ENCODE measurements at regions not wholly inside any gene's neighbourhood (a gene's known extent, or its start where the extent isn't known, plus 50 kb on each side); places are given as distances from the start of the nearest gene placed in this dataset.

GRCh38 chr3:59381282-59381681, 331.5 kb upstream of the CFAP20DC start:
- no peak for TF ChIP-seq CTCF (IDR thresholded peaks at IDR 0.05)
- DNase-seq (ENCODE audit: extremely low spot score, unreplicated experiment): no peak
- no peak overlapping the region for H3K4me3 Mint-ChIP-seq (ENCODE audit: unreplicated experiment)
- H3K36me3 Mint-ChIP-seq (ENCODE audit: unreplicated experiment): no peaks in the 10 kb centered on the region
- H3K27ac Mint-ChIP-seq (ENCODE audit: unreplicated experiment): no peak overlapping the region
- H3K27me3 Mint-ChIP-seq (ENCODE audit: unreplicated experiment): peaks cover 13% of the 10 kb centered on the region
- no peaks in the 10 kb centered on the region for H3K4me1 Mint-ChIP-seq (ENCODE audit: unreplicated experiment)
- no peaks in the 10 kb centered on the region for H3K9me3 Mint-ChIP-seq (ENCODE audit: unreplicated experiment)

DNA sequence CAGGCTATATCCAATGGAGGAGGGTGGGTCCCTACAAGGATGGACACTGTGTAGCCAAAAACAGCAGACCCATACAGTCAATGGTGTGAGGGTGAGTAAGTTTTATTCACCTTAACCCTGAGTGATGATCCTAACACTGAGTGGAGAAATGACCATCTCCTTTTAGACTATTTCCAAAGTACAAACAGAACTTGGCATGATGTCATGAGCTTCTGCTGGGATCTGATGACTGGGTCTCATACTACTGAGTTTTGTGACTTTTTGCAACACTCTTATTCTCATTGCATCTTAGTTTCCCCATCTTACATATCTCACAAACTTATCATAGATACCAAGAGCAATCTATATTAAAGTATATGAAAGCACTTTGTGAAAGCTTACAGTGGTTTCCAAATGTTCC, 330.3 kb upstream of the CFAP20DC start:
- no peaks in the 10 kb centered on the region for H3K4me1 Mint-ChIP-seq (ENCODE audit: unreplicated experiment)
- H3K36me3 Mint-ChIP-seq (ENCODE audit: unreplicated experiment): no peaks in the 10 kb centered on the region
- DNase-seq (ENCODE audit: extremely low spot score, unreplicated experiment): no peak
- TF ChIP-seq CTCF (IDR thresholded peaks at IDR 0.05): no peak
- H3K9me3 Mint-ChIP-seq (ENCODE audit: unreplicated experiment): no peaks in the 10 kb centered on the region
- peaks cover 13% of the 10 kb centered on the region for H3K27me3 Mint-ChIP-seq (ENCODE audit: unreplicated experiment)
- no peak overlapping the region for H3K27ac Mint-ChIP-seq (ENCODE audit: unreplicated experiment)
- no peak overlapping the region for H3K4me3 Mint-ChIP-seq (ENCODE audit: unreplicated experiment)

DNA sequence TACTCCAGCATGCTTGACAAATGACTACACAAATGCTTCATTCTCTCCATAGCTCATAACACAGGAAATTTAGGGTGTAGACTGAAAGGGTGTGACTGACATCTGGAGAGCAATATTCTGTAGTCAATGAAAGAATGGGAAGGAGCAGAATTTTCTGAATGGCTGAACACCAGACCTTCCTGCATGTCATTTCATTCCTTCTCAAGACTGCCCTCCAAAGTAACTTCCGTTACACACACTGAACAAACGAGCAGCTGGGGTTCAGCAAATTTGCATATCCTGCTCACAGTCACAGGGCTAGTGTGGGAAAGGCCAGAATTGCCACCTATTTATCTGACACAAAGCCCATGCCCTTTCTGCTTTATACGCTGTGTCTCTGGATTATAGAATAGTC, 325.0 kb upstream of the CFAP20DC start:
- H3K36me3 Mint-ChIP-seq (ENCODE audit: unreplicated experiment): no peaks in the 10 kb centered on the region

GRCh38 chr3:59374091-59374817, 324.4 kb upstream of the CFAP20DC start:
- Mint-ChIP-seq H3K27me3 (ENCODE audit: unreplicated experiment) (peaks cover 18% of the 10 kb centered on the region), H3K4me3 (ENCODE audit: unreplicated experiment) (no peak overlapping the region), H3K36me3 (ENCODE audit: unreplicated experiment) (no peaks in the 10 kb centered on the region), H3K27ac (ENCODE audit: unreplicated experiment) (no peak overlapping the region), H3K9me3 (ENCODE audit: unreplicated experiment) (no peaks in the 10 kb centered on the region), H3K4me1 (ENCODE audit: unreplicated experiment) (no peaks in the 10 kb centered on the region)
- TF ChIP-seq CTCF (IDR thresholded peaks at IDR 0.05): no peak
- no peak for DNase-seq (ENCODE audit: extremely low spot score, unreplicated experiment)

More for the DNA sequence above, 325.0 kb upstream of the CFAP20DC start:
- Mint-ChIP-seq H3K4me1 (ENCODE audit: unreplicated experiment) (no peaks in the 10 kb centered on the region), H3K4me3 (ENCODE audit: unreplicated experiment) (no peak overlapping the region), H3K9me3 (ENCODE audit: unreplicated experiment) (no peaks in the 10 kb centered on the region), H3K27me3 (ENCODE audit: unreplicated experiment) (peaks cover 21% of the 10 kb centered on the region), H3K27ac (ENCODE audit: unreplicated experiment) (no peak overlapping the region)
- no peak for DNase-seq (ENCODE audit: extremely low spot score, unreplicated experiment)
- TF ChIP-seq CTCF (IDR thresholded peaks at IDR 0.05): no peak

DNA sequence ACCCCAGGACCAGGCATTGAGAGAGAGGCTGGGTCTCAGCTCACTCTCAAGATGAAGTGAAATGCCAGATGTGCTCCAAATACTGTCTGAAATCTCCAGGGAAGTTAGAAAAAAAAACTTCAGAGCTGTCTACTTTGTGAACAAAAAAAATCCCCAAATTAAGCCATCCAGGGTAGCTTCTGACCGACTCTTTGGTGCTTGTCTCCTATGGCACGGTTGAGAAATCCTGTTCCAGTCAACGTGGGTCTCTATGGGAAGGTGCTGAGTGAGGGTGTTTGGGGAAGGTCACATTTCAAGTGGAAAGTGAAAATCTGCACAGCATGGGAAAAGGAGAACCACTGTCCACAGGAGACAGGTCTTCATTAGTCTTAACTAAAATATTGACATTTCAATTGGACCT, 322.5 kb upstream of the CFAP20DC start:
- no peak for TF ChIP-seq CTCF (IDR thresholded peaks at IDR 0.05)

More for the DNA sequence above, 322.5 kb upstream of the CFAP20DC start:
- DNase-seq (ENCODE audit: extremely low spot score, unreplicated experiment): no peak
- Mint-ChIP-seq H3K4me3 (ENCODE audit: unreplicated experiment) (no peak overlapping the region), H3K4me1 (ENCODE audit: unreplicated experiment) (peaks cover 7% of the 10 kb centered on the region), H3K36me3 (ENCODE audit: unreplicated experiment) (no peaks in the 10 kb centered on the region), H3K27me3 (ENCODE audit: unreplicated experiment) (peaks cover 11% of the 10 kb centered on the region), H3K27ac (ENCODE audit: unreplicated experiment) (no peak overlapping the region), H3K9me3 (ENCODE audit: unreplicated experiment) (no peaks in the 10 kb centered on the region)

Data from osteocyte (in vitro differentiated cells).